Stomach (tissue), 4 donors: ENCODE measurements at regions not wholly inside any gene's neighbourhood (a gene's known extent, or its start where the extent isn't known, plus 50 kb on each side); places are given as distances from the start of the nearest gene placed in this dataset.

Experiments used
- CTCF ChIP-seq, 7 experiments: fragments of 450-650 bp in 4 of 7; fragments of 200-600 bp in 3 of 7; sonication (generic) in 3 of 7; IDR thresholded peaks; one replicate each; pipeline ENCODE4 v1.5.1; 2016 to 2019; ENCODE audit warnings: antibody characterized with exemption in 7 of 7, control low read depth in 2 of 7, mild to moderate bottlenecking in 1 of 7
- POLR2AphosphoS5 ChIP-seq, 3 donors: sonication (generic); formaldehyde crosslinking; IDR thresholded peaks; one replicate each; pipeline ENCODE4 v1.6.1; 2016; ENCODE audit warnings: antibody characterized with exemption in 3 of 3

GRCh38 chr13:59422646-59423045 lies 741.1 kb downstream of the DIAPH3 start:
- TF ChIP-seq CTCF (IDR thresholded peaks at IDR 0.05) (no peak), POLR2AphosphoS5 (IDR thresholded peaks at IDR 0.05) (no peak)
